GM04503 (cell line): ENCODE measurements at regions not wholly inside any gene's neighbourhood (a gene's known extent, or its start where the extent isn't known, plus 50 kb on each side); places are given as distances from the start of the nearest gene placed in this dataset.
"Not testable (repeated sequence)": the region's sequence is repeated elsewhere in the genome, so short reads cannot be mapped to it uniquely, and the experiment has no call there.

Source experiments
- DNase-seq: peaks from one replicate; pipeline ENCODE4 v3.0.0-alpha.2; 2012; ENCODE audit warnings: low read depth

DNA sequence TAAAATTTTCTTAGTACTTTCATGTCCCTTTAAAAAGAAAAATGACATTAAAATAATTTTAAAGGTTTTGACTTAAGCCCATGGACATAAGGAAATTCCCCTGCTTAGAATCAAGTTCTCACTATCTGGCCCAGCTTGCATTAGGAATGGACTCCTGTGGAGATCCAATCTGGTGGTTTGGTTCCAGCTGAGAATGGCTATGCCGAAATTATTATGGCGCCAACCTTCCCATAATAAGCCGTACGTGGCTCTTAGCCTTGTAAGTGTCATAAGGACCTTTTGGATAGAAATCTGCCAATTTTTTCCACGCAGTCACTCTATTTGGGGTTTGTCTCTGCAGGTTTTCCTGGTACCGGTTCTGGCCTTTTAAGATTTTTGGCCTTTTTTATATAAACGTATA, 262.1 kb upstream of the MAF start:
- DNase-seq: no peak

DNA sequence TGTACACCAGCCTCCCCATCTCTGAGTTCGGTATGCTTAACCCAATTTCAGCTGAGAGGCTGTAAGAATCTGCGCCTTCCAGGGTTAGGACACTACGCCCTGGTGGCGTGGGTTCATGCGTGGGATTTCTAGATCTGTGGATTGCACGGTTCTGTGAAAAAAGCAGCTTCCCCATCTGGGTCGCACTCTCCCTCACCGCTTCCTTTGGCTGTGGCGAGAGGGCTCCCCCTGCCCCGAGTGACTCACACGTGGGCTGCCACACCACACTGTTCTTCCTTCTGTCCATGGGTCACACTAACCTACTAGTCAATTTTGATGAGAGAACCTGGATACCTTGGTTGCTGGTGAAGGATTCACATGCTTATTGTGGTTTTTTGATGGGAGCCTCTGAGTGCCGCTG, 256.0 kb upstream of the MAF start:
- DNase-seq: no peak

DNA sequence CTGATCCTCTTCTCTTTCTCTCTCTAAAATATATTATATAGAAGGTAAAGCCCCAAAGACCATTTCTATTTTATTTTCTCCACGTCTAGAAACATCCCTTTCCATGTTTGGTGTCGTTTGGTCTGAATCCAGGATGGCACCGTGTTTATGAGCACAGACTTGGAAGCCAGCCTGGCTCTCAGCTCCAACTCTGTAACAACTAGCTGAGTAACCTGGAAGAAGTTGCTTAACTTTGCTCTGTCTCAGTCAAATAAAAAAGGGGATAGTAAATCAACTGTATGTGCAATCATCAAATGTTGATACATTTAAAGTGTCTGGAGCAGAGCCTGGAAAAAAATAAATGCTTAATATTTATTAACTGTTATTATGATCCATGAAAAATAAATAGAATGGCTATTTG, 249.8 kb upstream of the MAF start:
- DNase-seq: no peak

DNA sequence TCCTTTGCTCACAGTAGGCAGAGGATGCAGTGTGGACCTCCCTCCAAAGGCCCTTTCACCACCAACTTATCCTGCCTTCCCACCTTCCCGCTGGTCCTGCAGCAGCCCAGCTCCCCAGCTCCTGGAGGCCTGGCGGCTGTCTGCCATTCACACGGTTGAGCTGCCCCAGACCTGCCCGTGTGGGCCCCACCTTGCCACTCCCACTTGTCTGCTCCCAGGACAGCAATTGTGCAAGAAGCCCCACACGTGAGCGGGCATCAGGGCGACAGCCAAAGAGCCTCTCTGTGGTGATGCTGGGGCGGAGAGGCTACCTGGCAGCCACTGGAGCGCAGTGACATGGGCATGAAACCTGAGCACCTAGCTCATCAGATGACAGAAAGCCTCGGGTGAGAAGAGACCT, 248.6 kb upstream of the MAF start:
- DNase-seq: no peak

DNA sequence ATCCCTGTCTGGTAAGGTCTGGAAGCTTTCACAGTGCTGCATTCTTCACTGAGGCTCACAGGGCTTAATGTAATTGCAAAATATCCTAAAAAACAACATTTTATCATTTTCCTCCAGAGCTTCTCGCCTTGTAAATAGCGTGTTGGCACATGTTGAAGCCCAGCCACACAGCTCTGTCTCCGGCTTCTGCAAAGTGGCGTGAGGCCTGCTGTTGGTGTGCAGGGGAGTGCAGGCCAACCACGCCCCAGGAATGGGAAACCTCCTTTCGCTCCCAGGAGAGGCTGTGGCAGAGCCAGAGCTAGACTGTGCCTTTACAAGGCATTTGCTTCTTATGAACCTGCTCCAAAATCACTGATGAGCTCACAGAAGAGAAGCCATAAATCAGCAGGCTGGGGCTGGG, 248.2 kb upstream of the MAF start:
- no peak for DNase-seq

DNA sequence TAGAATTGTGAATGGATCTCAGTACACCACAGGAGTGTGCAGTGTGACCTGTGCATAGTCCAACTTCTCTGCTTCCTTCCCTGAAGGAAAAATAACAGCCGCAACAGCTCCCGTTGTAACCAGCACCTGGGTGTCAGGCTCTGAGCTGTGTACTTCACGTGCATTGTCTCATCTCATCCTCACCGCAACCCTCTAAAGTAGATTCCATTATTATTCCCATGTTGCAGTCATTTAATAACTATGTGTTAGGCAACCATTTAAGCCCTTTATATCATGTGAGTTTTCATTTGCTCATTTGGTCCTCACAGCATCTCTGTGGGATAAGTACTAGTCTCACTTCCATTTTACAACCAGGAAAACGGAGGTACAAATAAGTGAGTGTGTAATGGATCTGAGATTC, 247.0 kb upstream of the MAF start:
- no peak for DNase-seq

DNA sequence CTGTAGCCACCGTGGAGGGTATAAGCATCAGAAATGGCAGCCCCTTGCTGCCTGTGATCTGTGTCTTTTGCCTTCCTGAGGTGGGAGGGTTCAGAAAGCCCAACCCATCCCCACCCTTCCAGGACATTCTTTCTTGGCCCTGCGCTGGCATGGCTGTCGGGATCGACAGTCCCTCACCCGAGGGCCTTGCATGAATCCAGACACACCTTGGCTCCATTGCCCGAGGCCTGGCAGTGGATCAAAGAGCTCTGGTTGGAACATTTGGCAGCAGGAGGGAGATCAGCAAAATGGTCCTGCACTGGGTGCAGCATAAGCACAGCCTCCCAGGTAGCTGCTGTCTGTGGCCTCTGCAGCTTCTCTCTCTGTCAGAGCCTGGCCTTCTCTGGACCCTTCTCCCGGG, 246.6 kb upstream of the MAF start:
- no peak for DNase-seq

DNA sequence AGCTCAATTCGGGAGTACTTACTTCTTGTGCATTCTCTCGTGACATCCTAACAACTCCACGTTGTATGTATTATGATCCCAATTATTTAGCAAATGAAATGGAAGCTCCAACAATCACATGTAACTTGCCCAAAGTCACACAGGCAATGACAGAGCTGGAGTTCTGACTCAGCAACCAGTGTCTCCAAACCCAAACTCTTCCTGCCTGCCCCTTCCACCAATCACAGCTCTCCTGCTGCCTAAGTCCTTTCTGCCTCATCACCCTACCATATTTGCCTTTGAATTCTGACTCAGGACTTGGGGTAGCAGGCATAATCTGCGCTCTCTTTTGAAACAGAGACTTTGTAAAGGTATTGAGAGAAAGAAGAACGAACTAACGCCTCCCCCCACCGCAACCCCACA, 245.2 kb upstream of the MAF start:
- no peak for DNase-seq

DNA sequence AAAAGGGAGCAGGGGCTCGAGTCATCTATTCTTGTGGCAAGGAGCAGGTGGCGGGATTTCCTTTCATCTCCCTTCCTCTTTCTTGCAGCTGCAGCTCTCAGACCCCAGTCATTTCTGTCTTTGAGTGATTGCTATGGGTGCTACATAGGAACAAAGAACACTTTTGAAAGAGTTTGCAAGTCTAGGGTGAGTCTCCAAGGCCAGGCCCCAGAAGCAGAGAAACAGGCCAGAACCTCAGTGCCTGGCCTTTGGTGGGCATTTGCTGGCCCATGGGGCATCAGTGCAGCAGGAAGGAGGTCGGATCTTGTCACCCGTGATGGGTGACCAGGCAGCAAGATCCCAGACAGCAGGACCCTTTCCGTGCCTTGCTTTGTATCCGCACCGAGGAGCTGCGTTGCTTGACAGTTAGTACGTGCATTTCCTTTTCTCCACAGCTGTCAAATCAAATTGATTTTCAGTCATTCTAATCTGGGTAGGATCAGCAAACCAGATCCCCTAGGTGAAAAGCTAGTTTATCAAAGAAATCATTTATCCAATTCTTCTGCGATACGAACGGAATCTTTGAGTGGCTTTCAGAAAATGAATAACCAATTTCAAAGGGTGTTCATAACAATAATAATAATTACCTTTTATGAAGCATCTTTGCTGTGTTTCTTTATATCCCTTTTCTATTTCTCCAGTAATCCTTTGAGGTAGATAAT, 244.6 kb upstream of the MAF start:
- no peak for DNase-seq

DNA sequence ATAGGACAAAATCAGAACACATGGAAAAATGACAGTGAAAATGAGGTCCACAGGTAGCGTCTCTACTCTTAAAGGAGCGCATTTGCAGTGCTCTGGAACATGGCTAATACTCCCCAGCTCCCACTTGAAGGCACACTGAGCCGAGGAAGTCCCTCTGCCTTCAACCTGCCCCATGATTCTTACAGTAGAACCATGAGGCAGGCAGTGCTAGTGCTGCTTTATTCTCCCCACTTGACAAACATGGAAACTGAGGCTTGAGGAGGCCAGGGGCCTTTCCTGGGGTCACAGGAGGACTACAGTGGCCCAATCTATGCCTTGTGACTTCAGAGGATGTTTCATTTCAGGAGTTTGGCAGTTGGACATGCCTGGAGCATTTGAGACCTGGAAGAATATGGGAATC, 244.1 kb upstream of the MAF start:
- DNase-seq: no peak

DNA sequence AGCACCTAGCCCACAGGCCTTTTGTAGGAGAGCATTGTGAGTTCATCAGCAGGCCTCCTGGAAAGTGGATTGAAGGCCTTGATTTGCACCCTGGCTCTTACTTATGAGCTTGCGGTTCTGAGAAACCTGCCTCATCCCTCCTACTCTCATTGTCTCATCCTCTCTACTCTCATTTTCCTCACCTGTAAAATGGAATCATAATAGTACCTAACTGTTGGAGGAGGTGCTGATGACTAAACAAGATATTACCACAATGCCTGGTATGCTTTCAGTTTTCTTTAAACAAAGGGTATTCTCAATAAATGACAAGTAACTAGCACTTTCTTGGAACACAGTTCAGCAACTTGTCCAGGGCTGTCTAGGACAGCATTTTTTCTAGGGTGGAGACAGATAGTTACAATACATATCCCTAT, 243.1 kb upstream of the MAF start:
- DNase-seq: no peak

DNA sequence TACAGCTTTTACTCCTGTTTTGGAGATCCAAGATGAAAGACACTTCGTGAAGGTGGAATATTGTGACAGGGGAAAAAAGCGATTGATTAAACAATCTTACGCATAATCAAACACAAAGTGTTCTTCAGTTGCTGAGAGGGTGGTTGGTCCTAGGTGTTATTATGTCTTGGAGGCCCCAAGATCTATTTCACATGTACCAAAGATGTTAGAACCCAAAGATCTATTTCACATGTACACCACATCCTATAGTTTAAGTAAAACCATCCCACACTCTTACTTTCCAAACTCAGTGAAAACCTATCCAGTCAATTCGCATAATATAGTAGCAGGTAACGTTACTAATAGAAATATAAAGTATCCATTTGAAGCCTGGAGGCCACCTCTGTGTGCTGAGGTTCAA, 242.6 kb upstream of the MAF start:
- no peak for DNase-seq

DNA sequence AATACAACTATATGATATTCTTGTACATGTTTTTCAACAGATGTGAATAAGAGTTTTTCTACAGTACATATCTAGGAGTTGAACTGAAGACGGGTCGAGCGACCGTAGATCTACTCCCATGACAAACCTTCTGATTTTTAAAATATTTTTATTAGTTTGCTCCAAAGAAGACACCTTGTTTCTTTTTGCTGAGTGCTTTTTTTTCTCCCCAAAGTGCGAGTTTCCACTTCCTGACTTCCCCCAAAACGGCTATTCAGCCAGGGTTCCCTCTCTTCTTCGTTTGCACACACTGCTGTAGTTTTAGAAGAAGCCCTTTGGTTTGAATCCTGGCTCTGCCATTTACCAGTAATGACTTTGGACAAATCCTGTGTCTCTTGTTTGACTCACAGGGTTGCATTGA, 241.7 kb upstream of the MAF start:
- DNase-seq: no peak

DNA sequence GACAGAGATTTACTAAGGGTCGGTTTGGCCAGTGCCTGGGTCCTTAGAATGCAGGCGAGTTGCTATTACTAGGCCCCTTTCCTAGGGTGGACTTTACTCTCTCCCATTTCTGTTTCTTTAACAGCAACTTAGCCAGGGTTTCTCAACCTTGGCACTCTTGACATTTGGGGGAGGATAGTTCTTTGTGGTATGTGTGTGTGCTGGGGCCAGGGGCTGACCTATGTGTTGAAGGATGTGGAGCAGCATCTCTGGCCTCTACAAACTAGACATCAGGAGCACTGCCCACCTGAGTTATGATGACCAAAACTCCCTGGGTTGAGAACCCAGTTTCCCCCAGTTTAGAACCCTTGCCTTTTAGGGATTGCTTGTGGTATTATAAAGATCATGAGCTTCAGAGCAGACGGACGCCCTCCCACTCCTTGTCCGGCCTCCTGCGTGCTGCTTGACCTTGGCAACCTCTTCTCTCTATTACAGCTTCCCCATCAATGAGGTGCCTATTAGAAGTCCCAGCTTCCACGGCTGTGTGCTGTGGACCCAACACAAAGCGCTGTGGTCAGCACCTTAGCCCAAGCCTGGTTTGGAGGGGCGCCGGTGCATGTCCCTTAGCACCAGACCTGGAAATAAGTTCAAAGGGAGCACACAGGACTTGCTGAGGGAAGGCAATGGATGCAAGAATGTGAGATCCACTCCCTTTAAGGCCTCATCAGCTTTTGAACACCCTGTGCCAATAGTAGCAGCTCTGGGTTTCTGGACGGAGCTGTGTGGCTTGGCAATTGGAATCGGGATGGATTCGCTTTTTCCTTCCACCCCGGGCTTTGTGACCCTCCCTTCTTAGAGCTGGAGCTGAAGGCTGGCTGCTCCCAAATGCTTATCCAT, 239.2 kb upstream of the MAF start:
- DNase-seq: no peak

DNA sequence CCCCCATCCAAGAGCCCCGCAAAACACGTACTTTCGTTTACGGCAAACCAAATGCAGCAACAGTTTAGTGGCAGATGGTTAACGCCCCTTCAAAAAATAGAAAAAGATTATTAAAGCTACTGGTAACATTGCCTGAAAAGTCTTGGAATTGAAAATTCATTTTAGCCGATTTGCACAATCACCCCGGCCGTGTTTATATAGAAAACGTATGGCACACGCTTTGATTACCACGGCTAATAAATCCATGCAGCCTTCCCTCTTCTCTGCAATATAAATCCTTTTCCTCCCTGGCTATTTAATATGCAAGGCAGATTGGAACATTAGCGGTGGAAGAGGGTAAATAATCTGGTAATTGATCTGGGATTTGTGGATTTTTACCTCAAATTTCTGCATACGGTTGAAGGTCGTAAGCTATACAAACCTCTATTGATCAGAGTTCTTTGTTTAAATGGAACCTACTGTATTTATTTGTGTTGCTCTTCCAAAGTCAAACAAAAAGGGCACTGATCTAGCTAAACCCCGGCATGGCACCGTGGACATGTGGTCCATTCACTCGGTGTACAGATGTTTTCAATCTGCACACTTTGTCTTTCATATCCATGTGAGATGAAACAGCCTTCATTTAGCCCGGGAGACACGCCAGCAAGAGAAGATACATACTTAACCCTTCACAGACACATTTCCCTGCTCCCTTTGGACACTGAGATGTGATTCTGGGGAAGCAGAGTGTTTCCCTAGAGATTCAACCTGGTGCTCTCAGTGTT, 238.1 kb upstream of the MAF start:
- no peak for DNase-seq

DNA sequence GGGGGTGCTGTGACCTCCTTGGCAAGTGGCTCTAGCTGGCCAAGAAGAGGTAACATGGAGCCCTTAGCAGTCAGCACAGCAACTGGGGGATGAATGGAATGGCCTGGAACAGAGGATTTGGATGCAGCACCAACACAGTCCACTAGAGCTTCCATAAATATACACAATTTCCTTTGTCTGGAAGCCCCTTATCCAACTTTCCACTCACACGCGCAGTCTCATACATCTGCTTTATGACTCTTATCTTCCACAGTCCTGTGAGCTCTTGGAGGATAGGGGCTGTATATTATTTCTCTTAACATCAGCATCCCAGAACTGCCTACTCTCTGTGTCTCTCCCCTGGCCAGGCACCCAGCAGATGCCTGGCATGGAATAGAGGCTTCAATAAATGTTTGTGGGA, 235.6 kb upstream of the MAF start:
- no peak for DNase-seq

DNA sequence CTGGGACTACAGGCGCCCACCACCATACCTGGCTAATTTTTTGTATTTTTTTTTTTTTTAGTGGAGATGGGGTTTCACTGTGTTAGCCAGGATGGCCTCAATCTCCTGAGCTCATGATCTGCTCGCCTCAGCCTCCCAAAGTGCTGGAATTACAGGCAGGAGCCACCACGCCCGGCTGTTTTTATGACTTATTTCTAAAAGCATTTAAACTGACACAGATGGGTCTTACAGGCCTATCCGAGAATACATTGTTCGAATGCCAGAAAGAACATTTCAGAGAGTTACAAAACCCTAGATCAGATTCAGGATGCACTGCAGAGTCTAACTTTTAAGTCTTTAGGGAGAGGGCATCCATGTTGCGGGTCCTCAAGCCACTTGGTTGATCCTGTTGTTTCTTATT, 234.7 kb upstream of the MAF start:
- no peak for DNase-seq

DNA sequence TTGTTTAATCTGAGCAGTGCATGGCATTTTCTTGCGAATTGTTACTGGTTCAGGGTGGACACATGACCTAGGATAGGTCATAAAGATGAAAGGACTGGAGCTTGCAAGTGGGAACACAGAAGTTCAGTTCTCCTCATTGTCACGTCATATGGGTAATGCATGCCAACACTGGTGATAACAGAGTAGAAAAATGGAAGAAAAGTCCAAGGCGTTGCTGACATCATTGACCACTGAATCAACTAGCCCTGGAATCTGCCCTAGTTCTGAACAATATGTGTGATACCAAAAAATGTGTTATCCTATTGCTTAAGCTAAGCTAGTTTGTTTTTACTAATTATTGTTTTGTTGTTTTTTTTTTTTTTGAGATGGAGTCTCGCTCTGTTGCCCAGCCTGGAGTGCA, 234.2 kb upstream of the MAF start:
- DNase-seq: no peak

DNA sequence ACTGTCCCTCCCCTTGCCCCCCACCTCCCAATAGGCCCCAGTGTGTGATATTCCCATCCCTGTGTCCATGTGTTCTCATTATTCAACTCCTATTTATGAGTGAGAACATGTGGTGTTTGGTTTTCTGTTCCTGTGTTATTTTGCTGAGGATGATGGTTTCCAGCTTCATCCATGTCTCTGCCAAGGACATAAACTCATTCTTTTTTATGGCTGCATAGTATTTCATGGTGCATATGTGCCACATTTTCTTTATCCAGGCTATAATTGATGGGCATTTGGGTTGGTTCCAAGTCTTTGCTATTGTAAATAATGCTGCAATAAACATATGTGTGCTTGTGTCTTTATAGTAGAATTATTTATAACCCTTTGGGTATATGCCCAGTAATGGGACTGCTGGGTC, 233.5 kb upstream of the MAF start:
- not testable (repeated sequence) for DNase-seq

DNA sequence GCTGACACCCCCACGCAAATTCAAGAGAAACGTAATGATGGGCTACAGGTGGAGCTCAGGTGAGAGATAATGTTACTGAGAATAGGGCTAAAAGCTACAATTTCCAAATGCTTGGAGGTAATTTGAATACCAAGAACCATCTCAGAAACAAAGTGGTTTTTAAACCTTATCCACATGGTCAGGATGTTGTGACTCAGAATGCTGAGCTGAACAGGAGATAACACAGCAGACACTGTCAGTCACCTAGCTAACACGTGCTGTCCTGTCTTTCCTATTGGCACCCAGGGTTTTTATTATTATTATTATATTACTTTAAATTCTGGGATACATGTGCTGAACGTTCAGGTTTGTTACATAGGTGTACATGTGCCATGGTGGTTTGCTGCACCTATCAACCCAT, 233.0 kb upstream of the MAF start:
- DNase-seq: no peak

DNA sequence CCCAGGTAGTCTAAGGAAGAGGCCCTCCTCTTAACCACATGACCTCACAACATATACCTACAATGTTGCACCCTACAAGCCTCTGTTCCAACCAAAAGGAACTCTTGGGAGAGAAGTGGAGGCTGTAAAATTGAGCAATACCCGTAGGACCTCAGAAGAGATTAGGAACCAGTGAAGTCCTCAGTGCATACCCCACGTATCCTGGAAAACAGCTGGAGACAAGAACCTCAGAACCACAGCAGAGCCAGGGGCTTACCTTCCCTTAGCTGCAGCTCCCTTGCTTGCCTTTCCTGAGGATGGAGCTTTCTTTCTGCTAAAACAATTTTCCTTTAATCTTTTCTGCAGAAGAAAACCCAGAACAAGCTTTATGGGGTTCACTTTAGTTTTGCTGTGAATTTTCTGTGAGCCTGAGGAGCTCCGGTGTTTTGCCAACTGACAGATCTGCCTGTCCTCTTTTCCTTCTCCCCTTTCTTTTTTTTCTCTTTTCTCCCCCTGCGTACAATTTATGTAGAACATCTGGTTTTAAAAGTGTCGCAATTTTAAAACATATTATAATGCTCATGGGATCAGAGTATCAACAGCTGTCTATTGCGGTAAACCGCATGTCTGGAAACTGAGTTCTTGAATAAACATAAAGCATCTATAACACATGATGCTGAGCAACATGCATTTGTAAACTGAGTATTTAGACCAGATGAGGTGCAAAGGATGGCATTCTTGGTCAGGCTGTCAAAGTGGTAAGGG, 226.4 kb upstream of the MAF start:
- DNase-seq: no peak

DNA sequence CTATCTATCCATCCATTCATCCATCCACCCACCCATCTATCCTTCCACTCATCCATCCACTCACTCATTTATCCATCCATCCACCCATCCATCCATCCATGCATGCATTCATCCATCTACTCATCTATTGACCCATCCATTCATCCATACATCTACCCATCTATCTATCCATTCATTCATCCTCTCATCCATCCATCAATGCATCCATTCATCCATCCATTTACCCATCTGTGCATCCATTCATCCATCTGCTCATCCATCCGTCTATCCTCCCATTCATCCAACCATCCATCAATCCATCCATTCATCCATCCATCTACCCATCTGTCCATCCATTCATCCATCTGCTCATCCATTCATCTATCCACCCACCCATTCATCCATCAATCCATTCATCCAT, 224.5 kb upstream of the MAF start:
- no peak for DNase-seq
